WTC11 (cell line): ENCODE measurements at regions not wholly inside any gene's neighbourhood (a gene's known extent, or its start where the extent isn't known, plus 50 kb on each side); places are given as distances from the start of the nearest gene placed in this dataset.

Source experiments
- ATF1 ChIP-seq: sonication (generic); formaldehyde crosslinking; IDR thresholded peaks from 2 replicates; pipeline ENCODE4 v1.8.1; 2023; ENCODE audit warnings: mild to moderate bottlenecking, moderate library complexity, missing genetic modification reagents
- GABPB1 ChIP-seq: sonication (generic); formaldehyde crosslinking; IDR thresholded peaks from 2 replicates; pipeline ENCODE4 v1.8.1; 2023; ENCODE audit warnings: mild to moderate bottlenecking, missing genetic modification reagents
- JUN ChIP-seq: sonication (generic); formaldehyde crosslinking; IDR thresholded peaks from 2 replicates; pipeline ENCODE4 v1.8.0; 2023; ENCODE audit warnings: mild to moderate bottlenecking, missing genetic modification reagents
- SP1 ChIP-seq: sonication (generic); formaldehyde crosslinking; conservative IDR thresholded peaks from 2 replicates; pipeline ENCODE4 v1.8.1; 2022; ENCODE audit warnings: missing genetic modification reagents
- ZNF121 ChIP-seq: sonication (generic); formaldehyde crosslinking; IDR thresholded peaks from 2 replicates; pipeline ENCODE4 v1.8.0; 2023; ENCODE audit warnings: missing genetic modification reagents
- ZNF263 ChIP-seq: sonication (generic); formaldehyde crosslinking; IDR thresholded peaks from 2 replicates; pipeline ENCODE4 v1.8.1; 2022; ENCODE audit warnings: low read depth, mild to moderate bottlenecking, moderate library complexity, missing genetic modification reagents
- ZNF317 ChIP-seq: sonication (generic); formaldehyde crosslinking; IDR thresholded peaks from 2 replicates; pipeline ENCODE4 v1.8.1; 2023; ENCODE audit warnings: low read depth, mild to moderate bottlenecking, moderate library complexity, missing genetic modification reagents, borderline replicate concordance
- TF ChIP-seq, protein P1 (sequence below): sonication (generic); formaldehyde crosslinking; IDR thresholded peaks from 2 replicates; pipeline ENCODE4 v1.8.0; 2022; ENCODE audit warnings: mild to moderate bottlenecking, missing genetic modification reagents
- TF ChIP-seq, protein P2 (sequence below): fragments of 200-600 bp; IDR thresholded peaks from 2 replicates; pipeline ENCODE4 v1.8.0; 2022; ENCODE audit warnings: antibody characterized with exemption
- TF ChIP-seq, protein P3 (sequence below): sonication (generic); formaldehyde crosslinking; IDR thresholded peaks from 2 replicates; pipeline ENCODE4 v1.8.0; 2022; ENCODE audit warnings: missing genetic modification reagents
- TF ChIP-seq, protein P4 (sequence below): sonication (generic); formaldehyde crosslinking; IDR thresholded peaks from 2 replicates; pipeline ENCODE4 v1.8.0; 2022; ENCODE audit warnings: mild to moderate bottlenecking, missing genetic modification reagents
- TF ChIP-seq, protein P5 (sequence below): sonication (generic); formaldehyde crosslinking; IDR thresholded peaks from 2 replicates; pipeline ENCODE4 v1.8.1; 2023; ENCODE audit warnings: mild to moderate bottlenecking, moderate library complexity, missing genetic modification reagents
- TF ChIP-seq, protein P6 (sequence below): sonication (generic); formaldehyde crosslinking; IDR thresholded peaks from 2 replicates; pipeline ENCODE4 v1.8.1; 2022; ENCODE audit warnings: mild to moderate bottlenecking, missing genetic modification reagents, moderate library complexity, borderline replicate concordance
- TF ChIP-seq, protein P7 (sequence below): sonication (generic); formaldehyde crosslinking; IDR thresholded peaks from 2 replicates; pipeline ENCODE4 v1.8.1; 2022; ENCODE audit warnings: missing genetic modification reagents, borderline replicate concordance

DNA sequence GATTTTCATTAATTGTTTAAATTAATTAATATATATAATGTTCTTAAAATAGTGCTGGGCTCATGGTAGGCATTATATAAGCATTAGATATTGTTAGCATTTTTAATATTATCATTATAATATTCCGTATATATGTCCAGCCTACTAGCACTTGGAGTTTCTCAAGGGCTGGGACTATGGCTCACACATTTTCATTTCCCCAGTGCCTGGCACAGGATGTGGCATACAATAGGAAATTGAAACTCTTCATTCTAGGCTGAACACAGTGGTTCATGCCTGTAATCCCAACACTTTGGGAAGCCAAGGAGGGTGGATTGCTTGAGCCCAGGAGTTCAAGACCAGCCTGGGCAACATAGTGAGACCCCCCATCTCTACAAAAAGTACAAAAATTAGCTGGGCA is 170.4 kb downstream of the RSL24D1 start:
- TF ChIP-seq, protein P1, sequence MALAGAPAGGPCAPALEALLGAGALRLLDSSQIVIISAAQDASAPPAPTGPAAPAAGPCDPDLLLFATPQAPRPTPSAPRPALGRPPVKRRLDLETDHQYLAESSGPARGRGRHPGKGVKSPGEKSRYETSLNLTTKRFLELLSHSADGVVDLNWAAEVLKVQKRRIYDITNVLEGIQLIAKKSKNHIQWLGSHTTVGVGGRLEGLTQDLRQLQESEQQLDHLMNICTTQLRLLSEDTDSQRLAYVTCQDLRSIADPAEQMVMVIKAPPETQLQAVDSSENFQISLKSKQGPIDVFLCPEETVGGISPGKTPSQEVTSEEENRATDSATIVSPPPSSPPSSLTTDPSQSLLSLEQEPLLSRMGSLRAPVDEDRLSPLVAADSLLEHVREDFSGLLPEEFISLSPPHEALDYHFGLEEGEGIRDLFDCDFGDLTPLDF (CRISPR knock-in tag), result no peak
- TF ChIP-seq JUN (CRISPR knock-in tag) (no peak), ZNF263 (CRISPR knock-in tag) (no peak), ZNF317 (CRISPR knock-in tag) (no peak), ATF1 (CRISPR knock-in tag) (no peak), GABPB1 (CRISPR knock-in tag) (no peak), ZNF121 (CRISPR knock-in tag) (no peak), SP1 (CRISPR knock-in tag) (no peak)
- TF ChIP-seq, protein P2, sequence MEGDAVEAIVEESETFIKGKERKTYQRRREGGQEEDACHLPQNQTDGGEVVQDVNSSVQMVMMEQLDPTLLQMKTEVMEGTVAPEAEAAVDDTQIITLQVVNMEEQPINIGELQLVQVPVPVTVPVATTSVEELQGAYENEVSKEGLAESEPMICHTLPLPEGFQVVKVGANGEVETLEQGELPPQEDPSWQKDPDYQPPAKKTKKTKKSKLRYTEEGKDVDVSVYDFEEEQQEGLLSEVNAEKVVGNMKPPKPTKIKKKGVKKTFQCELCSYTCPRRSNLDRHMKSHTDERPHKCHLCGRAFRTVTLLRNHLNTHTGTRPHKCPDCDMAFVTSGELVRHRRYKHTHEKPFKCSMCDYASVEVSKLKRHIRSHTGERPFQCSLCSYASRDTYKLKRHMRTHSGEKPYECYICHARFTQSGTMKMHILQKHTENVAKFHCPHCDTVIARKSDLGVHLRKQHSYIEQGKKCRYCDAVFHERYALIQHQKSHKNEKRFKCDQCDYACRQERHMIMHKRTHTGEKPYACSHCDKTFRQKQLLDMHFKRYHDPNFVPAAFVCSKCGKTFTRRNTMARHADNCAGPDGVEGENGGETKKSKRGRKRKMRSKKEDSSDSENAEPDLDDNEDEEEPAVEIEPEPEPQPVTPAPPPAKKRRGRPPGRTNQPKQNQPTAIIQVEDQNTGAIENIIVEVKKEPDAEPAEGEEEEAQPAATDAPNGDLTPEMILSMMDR, result no peak
- TF ChIP-seq, protein P3, sequence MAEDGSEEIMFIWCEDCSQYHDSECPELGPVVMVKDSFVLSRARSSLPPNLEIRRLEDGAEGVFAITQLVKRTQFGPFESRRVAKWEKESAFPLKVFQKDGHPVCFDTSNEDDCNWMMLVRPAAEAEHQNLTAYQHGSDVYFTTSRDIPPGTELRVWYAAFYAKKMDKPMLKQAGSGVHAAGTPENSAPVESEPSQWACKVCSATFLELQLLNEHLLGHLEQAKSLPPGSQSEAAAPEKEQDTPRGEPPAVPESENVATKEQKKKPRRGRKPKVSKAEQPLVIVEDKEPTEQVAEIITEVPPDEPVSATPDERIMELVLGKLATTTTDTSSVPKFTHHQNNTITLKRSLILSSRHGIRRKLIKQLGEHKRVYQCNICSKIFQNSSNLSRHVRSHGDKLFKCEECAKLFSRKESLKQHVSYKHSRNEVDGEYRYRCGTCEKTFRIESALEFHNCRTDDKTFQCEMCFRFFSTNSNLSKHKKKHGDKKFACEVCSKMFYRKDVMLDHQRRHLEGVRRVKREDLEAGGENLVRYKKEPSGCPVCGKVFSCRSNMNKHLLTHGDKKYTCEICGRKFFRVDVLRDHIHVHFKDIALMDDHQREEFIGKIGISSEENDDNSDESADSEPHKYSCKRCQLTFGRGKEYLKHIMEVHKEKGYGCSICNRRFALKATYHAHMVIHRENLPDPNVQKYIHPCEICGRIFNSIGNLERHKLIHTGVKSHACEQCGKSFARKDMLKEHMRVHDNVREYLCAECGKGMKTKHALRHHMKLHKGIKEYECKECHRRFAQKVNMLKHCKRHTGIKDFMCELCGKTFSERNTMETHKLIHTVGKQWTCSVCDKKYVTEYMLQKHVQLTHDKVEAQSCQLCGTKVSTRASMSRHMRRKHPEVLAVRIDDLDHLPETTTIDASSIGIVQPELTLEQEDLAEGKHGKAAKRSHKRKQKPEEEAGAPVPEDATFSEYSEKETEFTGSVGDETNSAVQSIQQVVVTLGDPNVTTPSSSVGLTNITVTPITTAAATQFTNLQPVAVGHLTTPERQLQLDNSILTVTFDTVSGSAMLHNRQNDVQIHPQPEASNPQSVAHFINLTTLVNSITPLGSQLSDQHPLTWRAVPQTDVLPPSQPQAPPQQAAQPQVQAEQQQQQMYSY, result no peak
- TF ChIP-seq, protein P4, sequence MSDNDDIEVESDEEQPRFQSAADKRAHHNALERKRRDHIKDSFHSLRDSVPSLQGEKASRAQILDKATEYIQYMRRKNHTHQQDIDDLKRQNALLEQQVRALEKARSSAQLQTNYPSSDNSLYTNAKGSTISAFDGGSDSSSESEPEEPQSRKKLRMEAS (CRISPR knock-in tag), result no peak
- TF ChIP-seq, protein P5, sequence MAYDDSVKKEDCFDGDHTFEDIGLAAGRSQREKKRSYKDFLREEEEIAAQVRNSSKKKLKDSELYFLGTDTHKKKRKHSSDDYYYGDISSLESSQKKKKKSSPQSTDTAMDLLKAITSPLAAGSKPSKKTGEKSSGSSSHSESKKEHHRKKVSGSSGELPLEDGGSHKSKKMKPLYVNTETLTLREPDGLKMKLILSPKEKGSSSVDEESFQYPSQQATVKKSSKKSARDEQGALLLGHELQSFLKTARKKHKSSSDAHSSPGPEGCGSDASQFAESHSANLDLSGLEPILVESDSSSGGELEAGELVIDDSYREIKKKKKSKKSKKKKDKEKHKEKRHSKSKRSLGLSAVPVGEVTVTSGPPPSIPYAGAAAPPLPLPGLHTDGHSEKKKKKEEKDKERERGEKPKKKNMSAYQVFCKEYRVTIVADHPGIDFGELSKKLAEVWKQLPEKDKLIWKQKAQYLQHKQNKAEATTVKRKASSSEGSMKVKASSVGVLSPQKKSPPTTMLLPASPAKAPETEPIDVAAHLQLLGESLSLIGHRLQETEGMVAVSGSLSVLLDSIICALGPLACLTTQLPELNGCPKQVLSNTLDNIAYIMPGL (CRISPR knock-in tag), result no peak
- TF ChIP-seq, protein P6, sequence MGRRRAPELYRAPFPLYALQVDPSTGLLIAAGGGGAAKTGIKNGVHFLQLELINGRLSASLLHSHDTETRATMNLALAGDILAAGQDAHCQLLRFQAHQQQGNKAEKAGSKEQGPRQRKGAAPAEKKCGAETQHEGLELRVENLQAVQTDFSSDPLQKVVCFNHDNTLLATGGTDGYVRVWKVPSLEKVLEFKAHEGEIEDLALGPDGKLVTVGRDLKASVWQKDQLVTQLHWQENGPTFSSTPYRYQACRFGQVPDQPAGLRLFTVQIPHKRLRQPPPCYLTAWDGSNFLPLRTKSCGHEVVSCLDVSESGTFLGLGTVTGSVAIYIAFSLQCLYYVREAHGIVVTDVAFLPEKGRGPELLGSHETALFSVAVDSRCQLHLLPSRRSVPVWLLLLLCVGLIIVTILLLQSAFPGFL (CRISPR knock-in tag), result no peak
- TF ChIP-seq, protein P7, sequence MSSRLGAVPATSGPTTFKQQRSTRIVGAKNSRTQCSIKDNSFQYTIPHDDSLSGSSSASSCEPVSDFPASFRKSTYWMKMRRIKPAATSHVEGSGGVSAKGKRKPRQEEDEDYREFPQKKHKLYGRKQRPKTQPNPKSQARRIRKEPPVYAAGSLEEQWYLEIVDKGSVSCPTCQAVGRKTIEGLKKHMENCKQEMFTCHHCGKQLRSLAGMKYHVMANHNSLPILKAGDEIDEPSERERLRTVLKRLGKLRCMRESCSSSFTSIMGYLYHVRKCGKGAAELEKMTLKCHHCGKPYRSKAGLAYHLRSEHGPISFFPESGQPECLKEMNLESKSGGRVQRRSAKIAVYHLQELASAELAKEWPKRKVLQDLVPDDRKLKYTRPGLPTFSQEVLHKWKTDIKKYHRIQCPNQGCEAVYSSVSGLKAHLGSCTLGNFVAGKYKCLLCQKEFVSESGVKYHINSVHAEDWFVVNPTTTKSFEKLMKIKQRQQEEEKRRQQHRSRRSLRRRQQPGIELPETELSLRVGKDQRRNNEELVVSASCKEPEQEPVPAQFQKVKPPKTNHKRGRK, result no peak
